Astrocyte (in vitro differentiated cells and primary cell): ENCODE measurements at regions not wholly inside any gene's neighbourhood (a gene's known extent, or its start where the extent isn't known, plus 50 kb on each side); places are given as distances from the start of the nearest gene placed in this dataset.

Source experiments
- DNase-seq: peaks from one replicate; pipeline ENCODE4 v3.0.0-alpha.2; 2010; ENCODE audit warnings: low read depth
- FAIRE-seq: peaks from 2 replicates; lab custom pipeline; 2011; peaks lifted over from hg19 to GRCh38; lab: Jason Lieb, UNC
- H2AFZ ChIP-seq: 2 replicates; pipeline ENCODE4 v1.6.0; 2012; ENCODE audit warnings: low read depth, low read length, inconsistent platforms
- H3K27ac ChIP-seq: 2 replicates; pipeline ENCODE4 v1.5.1; 2011; ENCODE audit warnings: low read depth, low read length, inconsistent platforms
- H3K27me3 ChIP-seq: 2 replicates; pipeline ENCODE4 v1.6.0; 2011; ENCODE audit warnings: low read length, inconsistent platforms; ENCODE audit not compliant: insufficient read depth
- H3K36me3 ChIP-seq: 2 replicates; pipeline ENCODE4 v1.5.1; 2011; ENCODE audit warnings: low read length, inconsistent platforms; ENCODE audit not compliant: insufficient read depth
- H3K4me1 ChIP-seq: 2 replicates; pipeline ENCODE4 v1.5.1; 2011; ENCODE audit warnings: low read length, inconsistent platforms; ENCODE audit not compliant: insufficient read depth
- H3K4me2 ChIP-seq: 2 replicates; pipeline ENCODE4 v1.6.0; 2012; ENCODE audit warnings: low read length, inconsistent platforms
- H3K4me3 ChIP-seq: 2 replicates; pipeline ENCODE4 v1.5.1; 2011; ENCODE audit warnings: low read depth, mild to moderate bottlenecking, low read length, inconsistent platforms; ENCODE audit not compliant: insufficient read depth
- H3K79me2 ChIP-seq: 2 replicates; pipeline ENCODE4 v1.6.0; 2012; ENCODE audit warnings: mild to moderate bottlenecking, low read length, inconsistent platforms; ENCODE audit not compliant: insufficient read depth
- H3K9ac ChIP-seq: 2 replicates; pipeline ENCODE4 v1.6.0; 2012; ENCODE audit warnings: mild to moderate bottlenecking, low read length, inconsistent platforms
- H3K9me3 ChIP-seq: 2 replicates; pipeline ENCODE4 v1.5.1; 2012; ENCODE audit warnings: low read depth, mild to moderate bottlenecking, low read length, inconsistent platforms; ENCODE audit not compliant: insufficient read depth
- H4K20me1 ChIP-seq: 2 replicates; pipeline ENCODE4 v1.6.0; 2012; ENCODE audit warnings: low read length, inconsistent platforms; ENCODE audit not compliant: insufficient read depth
- H3K27ac Mint-ChIP-seq: one replicate; pipeline ENCODE4 v1.8.0; 2021; ENCODE audit warnings: mild to moderate bottlenecking, mixed read lengths; ENCODE audit not compliant: unreplicated experiment
- H3K27me3 Mint-ChIP-seq: one replicate; pipeline ENCODE4 v1.8.0; 2021; ENCODE audit warnings: low read depth, mixed read lengths; ENCODE audit not compliant: unreplicated experiment
- H3K36me3 Mint-ChIP-seq: one replicate; pipeline ENCODE4 v1.8.0; 2021; ENCODE audit warnings: low read depth, mixed read lengths; ENCODE audit not compliant: unreplicated experiment
- H3K4me1 Mint-ChIP-seq: one replicate; pipeline ENCODE4 v1.8.0; 2021; ENCODE audit warnings: low read depth, mixed read lengths; ENCODE audit not compliant: unreplicated experiment
- H3K4me3 Mint-ChIP-seq: one replicate; pipeline ENCODE4 v1.8.0; 2021; ENCODE audit warnings: mild to moderate bottlenecking, moderate library complexity, mixed read lengths; ENCODE audit not compliant: unreplicated experiment
- H3K9me3 Mint-ChIP-seq: one replicate; pipeline ENCODE4 v1.8.0; 2021; ENCODE audit warnings: mild to moderate bottlenecking, mixed read lengths; ENCODE audit not compliant: unreplicated experiment
- EZH2 ChIP-seq: IDR thresholded peaks from 2 replicates; pipeline ENCODE4 v1.6.1; 2012; ENCODE audit warnings: mild to moderate bottlenecking, low read length, inconsistent platforms; ENCODE audit not compliant: insufficient read depth
- TF ChIP-seq, protein P1 (sequence below): IDR thresholded peaks from 2 replicates; pipeline ENCODE4 v1.5.1; 2011; ENCODE audit warnings: low read depth, mild to moderate bottlenecking, inconsistent platforms, low read length, moderate library complexity; ENCODE audit not compliant: insufficient read depth

DNA sequence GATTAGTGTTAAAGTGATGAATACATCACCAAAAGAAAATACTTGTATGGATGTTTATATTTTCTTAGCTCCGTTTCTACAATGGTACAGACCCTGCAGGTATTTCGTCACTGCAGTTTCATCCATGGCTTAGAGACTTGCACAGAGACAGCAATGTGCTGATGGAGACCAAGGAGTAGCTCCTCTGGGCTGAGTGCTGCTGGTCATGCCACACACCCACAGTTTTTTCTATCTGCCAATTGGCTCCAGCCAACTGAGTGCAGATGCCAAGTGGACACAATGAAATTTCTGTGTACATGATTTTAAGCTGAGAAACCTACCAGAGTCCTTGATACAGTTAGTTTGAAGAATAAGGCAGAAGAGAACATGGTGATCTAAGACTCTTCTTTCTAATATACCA is 145.9 kb upstream of the ADCY2 start:
- H3K27me3 ChIP-seq: no peaks in the 10 kb centered on the region
- no peaks in the 10 kb centered on the region for H3K9me3 Mint-ChIP-seq
- no peaks in the 10 kb centered on the region for H4K20me1 ChIP-seq
- no peak overlapping the region for H3K27ac ChIP-seq
- H3K79me2 ChIP-seq: no peaks in the 10 kb centered on the region
- no peak for DNase-seq
- no peaks in the 10 kb centered on the region for H3K27me3 Mint-ChIP-seq
- H3K9ac ChIP-seq: no peak overlapping the region
- FAIRE-seq: no peak
- TF ChIP-seq, protein P1, sequence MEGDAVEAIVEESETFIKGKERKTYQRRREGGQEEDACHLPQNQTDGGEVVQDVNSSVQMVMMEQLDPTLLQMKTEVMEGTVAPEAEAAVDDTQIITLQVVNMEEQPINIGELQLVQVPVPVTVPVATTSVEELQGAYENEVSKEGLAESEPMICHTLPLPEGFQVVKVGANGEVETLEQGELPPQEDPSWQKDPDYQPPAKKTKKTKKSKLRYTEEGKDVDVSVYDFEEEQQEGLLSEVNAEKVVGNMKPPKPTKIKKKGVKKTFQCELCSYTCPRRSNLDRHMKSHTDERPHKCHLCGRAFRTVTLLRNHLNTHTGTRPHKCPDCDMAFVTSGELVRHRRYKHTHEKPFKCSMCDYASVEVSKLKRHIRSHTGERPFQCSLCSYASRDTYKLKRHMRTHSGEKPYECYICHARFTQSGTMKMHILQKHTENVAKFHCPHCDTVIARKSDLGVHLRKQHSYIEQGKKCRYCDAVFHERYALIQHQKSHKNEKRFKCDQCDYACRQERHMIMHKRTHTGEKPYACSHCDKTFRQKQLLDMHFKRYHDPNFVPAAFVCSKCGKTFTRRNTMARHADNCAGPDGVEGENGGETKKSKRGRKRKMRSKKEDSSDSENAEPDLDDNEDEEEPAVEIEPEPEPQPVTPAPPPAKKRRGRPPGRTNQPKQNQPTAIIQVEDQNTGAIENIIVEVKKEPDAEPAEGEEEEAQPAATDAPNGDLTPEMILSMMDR: no peak
- TF ChIP-seq EZH2: no peak
- no peaks in the 10 kb centered on the region for H3K36me3 ChIP-seq
- H3K4me2 ChIP-seq: no peak overlapping the region
- H3K4me1 ChIP-seq: no peaks in the 10 kb centered on the region
- H3K4me3 Mint-ChIP-seq: no peak overlapping the region
- peaks cover 2% of the 10 kb centered on the region for H3K4me1 Mint-ChIP-seq
- H3K9me3 ChIP-seq: no peaks in the 10 kb centered on the region
- no peaks in the 10 kb centered on the region for H3K36me3 Mint-ChIP-seq
- no peak overlapping the region for H3K4me3 ChIP-seq
- H2AFZ ChIP-seq: no peak overlapping the region
- H3K27ac Mint-ChIP-seq: no peak overlapping the region

- Histone ChIP-seq H2AFZ (no peak overlapping the region), H4K20me1 (no peaks in the 10 kb centered on the region), H3K27me3 (no peaks in the 10 kb centered on the region), H3K4me1 (no peaks in the 10 kb centered on the region), H3K79me2 (no peaks in the 10 kb centered on the region), H3K4me2 (no peak overlapping the region), H3K4me3 (no peak overlapping the region), H3K36me3 (no peaks in the 10 kb centered on the region), H3K9ac (no peak overlapping the region), H3K27ac (no peak overlapping the region), H3K9me3 (no peaks in the 10 kb centered on the region)
- H3K27me3 Mint-ChIP-seq: no peaks in the 10 kb centered on the region
- peaks cover 2% of the 10 kb centered on the region for H3K4me1 Mint-ChIP-seq
- H3K27ac Mint-ChIP-seq: no peak overlapping the region
- FAIRE-seq (no peak), DNase-seq (no peak)
- H3K4me3 Mint-ChIP-seq: no peak overlapping the region
- no peaks in the 10 kb centered on the region for H3K9me3 Mint-ChIP-seq
- H3K36me3 Mint-ChIP-seq: no peaks in the 10 kb centered on the region
- TF ChIP-seq EZH2: no peak
- TF ChIP-seq, protein P1: no peak
Observed at GRCh38 chr5:7250611-7251010, 145.3 kb upstream of the ADCY2 start.

- no peak for FAIRE-seq
- no peak overlapping the region for H3K4me2 ChIP-seq
Observed at GRCh38 chr5:7251132-7251531, 144.8 kb upstream of the ADCY2 start.

More at GRCh38 chr5:7251132-7251531, 144.8 kb upstream of the ADCY2 start:
- Histone ChIP-seq H3K4me3 (no peak overlapping the region), H3K9ac (no peak overlapping the region), H3K4me1 (no peaks in the 10 kb centered on the region), H3K27me3 (no peaks in the 10 kb centered on the region), H4K20me1 (no peaks in the 10 kb centered on the region), H3K36me3 (no peaks in the 10 kb centered on the region), H3K79me2 (no peaks in the 10 kb centered on the region), H2AFZ (no peak overlapping the region), H3K9me3 (no peaks in the 10 kb centered on the region), H3K27ac (no peak overlapping the region)
- TF ChIP-seq, protein P1: no peak
- no peak for TF ChIP-seq EZH2
- Mint-ChIP-seq H3K27me3 (no peaks in the 10 kb centered on the region), H3K36me3 (no peaks in the 10 kb centered on the region), H3K4me1 (peaks cover 2% of the 10 kb centered on the region), H3K27ac (no peak overlapping the region), H3K4me3 (no peak overlapping the region), H3K9me3 (no peaks in the 10 kb centered on the region)
- DNase-seq: no peak
